ENCODE measurements at regions not wholly inside any gene's neighbourhood (a gene's known extent, or its start where the extent isn't known, plus 50 kb on each side); places are given as distances from the start of the nearest gene placed in this dataset.

- no peak for TF ChIP-seq CTCF (conservative IDR thresholded peaks at IDR 0.05; ENCODE audit: low read length)
- no peak for TF ChIP-seq EZH2phosphoT487 (IDR thresholded peaks at IDR 0.05; ENCODE audit: borderline replicate concordance)
Measured at GRCh38 chr2:103660947-103661346, 899.1 kb downstream of the TMEM182 start.
